ENCODE measurements at regions not wholly inside any gene's neighbourhood (a gene's known extent, or its start where the extent isn't known, plus 50 kb on each side); places are given as distances from the start of the nearest gene placed in this dataset.

- DNase-seq = no peak
Observed at GRCh38 chr12:124726596-124727263, 136.9 kb downstream of the SCARB1 start.

GRCh38 chr12:124725597-124726237 is 137.9 kb downstream of the SCARB1 start:
- DNase-seq = no peak

- no peak for DNase-seq
Observed at GRCh38 chr12:124725099-124725498, 138.6 kb downstream of the SCARB1 start.

GRCh38 chr12:124722878-124723277 is 140.8 kb downstream of the SCARB1 start:
- no peak for DNase-seq

- peak; percentile 18 for DNase-seq
Observed at GRCh38 chr12:124721501-124722162, 142.0 kb downstream of the SCARB1 start.

GRCh38 chr12:124720681-124721500 is 142.8 kb downstream of the SCARB1 start:
- DNase-seq = peak; percentile 93

GRCh38 chr12:124720004-124720680 is 143.5 kb downstream of the SCARB1 start:
- peak; percentile 93 for DNase-seq

GRCh38 chr12:124719231-124719630 is 144.4 kb downstream of the SCARB1 start:
- DNase-seq = no peak

GRCh38 chr12:124718458-124718857 is 145.2 kb downstream of the SCARB1 start:
- DNase-seq = no peak

- no peak for DNase-seq
Observed at GRCh38 chr12:124718036-124718435, 145.6 kb downstream of the SCARB1 start.

- no peak for DNase-seq
Observed at GRCh38 chr12:124717318-124717717, 146.3 kb downstream of the SCARB1 start.

- DNase-seq = no peak
Observed at GRCh38 chr12:124716208-124717130, 147.2 kb downstream of the SCARB1 start.

- no peak for DNase-seq
Observed at GRCh38 chr12:124715121-124715990, 147.9 kb upstream of the NCOR2 start.

- DNase-seq = peak; percentile 77
Observed at GRCh38 chr12:124713436-124714082, 146.1 kb upstream of the NCOR2 start.

GRCh38 chr12:124713041-124713435 is 145.6 kb upstream of the NCOR2 start:
- no peak for DNase-seq

GRCh38 chr12:124711344-124711743 is 143.9 kb upstream of the NCOR2 start:
- no peak for DNase-seq

- no peak for DNase-seq
Observed at GRCh38 chr12:124709722-124710687, 142.6 kb upstream of the NCOR2 start.

- DNase-seq = no peak
Observed at GRCh38 chr12:124707316-124707715, 139.9 kb upstream of the NCOR2 start.

- DNase-seq = no peak
Observed at GRCh38 chr12:124706363-124706762, 139.0 kb upstream of the NCOR2 start.
